Fibroblast of pulmonary artery (primary cell): ENCODE measurements at regions not wholly inside any gene's neighbourhood (a gene's known extent, or its start where the extent isn't known, plus 50 kb on each side); places are given as distances from the start of the nearest gene placed in this dataset.

Experiments
- DNase-seq: peaks from one replicate; pipeline ENCODE4 v3.0.0-alpha.2; 2010; ENCODE audit warnings: low read depth
- H3K4me3 ChIP-seq: replicated peaks from 2 replicates; pipeline ENCODE4 v1.5.1; 2011; ENCODE audit warnings: low read depth, mild to moderate bottlenecking, control low read depth, low read length, moderate library complexity
- TF ChIP-seq, protein P1 (sequence below): IDR thresholded peaks from 2 replicates; pipeline ENCODE4 v1.5.1; 2011; ENCODE audit warnings: mild to moderate bottlenecking, control low read depth, low read length, inconsistent platforms; ENCODE audit errors: missing control alignments

DNA sequence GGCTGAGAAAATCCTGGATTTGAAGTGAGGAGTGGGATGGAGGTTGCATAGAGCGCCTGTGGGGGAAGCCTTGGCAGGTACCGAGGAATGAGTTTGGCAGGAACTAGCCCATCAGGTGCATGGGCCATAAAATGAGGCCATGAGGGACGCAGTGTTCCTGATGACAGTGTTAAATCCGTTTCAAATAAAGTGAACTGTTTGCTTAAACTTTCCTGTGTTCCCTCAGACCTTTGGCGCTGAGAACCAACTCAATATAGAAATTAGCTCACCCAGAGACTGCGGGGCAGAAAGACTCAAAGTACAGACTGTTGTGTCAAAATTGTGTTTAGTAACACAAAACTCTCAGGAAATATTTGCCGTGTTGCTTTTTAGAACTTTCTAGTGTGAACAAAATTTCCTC lies 250.0 kb upstream of the NR3C2 start:
- TF ChIP-seq, protein P1, sequence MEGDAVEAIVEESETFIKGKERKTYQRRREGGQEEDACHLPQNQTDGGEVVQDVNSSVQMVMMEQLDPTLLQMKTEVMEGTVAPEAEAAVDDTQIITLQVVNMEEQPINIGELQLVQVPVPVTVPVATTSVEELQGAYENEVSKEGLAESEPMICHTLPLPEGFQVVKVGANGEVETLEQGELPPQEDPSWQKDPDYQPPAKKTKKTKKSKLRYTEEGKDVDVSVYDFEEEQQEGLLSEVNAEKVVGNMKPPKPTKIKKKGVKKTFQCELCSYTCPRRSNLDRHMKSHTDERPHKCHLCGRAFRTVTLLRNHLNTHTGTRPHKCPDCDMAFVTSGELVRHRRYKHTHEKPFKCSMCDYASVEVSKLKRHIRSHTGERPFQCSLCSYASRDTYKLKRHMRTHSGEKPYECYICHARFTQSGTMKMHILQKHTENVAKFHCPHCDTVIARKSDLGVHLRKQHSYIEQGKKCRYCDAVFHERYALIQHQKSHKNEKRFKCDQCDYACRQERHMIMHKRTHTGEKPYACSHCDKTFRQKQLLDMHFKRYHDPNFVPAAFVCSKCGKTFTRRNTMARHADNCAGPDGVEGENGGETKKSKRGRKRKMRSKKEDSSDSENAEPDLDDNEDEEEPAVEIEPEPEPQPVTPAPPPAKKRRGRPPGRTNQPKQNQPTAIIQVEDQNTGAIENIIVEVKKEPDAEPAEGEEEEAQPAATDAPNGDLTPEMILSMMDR, result no peak
- no peak overlapping the region for H3K4me3 ChIP-seq
- no peak for DNase-seq

DNA sequence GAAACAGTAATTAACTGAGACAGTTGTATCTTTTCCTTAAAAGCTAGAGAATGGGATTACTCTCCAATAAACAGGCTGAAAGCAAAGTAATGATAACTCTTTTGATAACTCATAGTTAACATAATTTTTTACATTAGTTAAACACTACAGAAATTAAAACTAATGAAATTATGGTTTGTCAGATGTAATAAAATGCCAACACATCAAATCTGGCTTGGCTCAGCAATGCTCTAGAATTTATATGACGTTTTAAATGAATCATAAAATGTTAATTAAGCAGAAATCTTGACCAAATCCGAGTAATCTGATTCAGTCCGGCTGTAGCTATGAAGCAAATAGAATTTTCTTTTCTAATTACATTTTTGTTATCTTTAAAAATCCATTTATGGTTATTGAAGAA lies 244.2 kb upstream of the NR3C2 start:
- TF ChIP-seq, protein P1, result no peak
- H3K4me3 ChIP-seq, result no peak overlapping the region
- DNase-seq, result no peak

DNA sequence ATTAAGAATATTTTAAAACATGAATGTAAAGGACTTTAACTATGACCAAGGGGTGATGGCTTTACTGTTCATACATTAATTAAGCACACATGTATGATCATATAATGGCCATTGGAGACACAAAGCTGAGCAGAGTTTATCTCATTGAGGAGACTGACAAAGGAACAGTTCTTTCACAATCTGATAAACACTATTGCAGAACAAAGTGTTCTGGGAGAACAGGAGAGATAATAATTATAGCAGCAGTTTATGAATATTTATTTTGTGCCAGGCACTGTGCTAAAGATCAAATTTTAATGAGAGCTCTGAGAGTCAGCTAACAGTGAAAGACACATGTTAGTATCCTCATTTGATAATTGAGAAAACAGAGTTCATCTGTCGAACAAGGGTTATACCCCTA lies 242.4 kb upstream of the NR3C2 start:
- no peak overlapping the region for H3K4me3 ChIP-seq
- no peak for DNase-seq
- TF ChIP-seq, protein P1, result no peak

DNA sequence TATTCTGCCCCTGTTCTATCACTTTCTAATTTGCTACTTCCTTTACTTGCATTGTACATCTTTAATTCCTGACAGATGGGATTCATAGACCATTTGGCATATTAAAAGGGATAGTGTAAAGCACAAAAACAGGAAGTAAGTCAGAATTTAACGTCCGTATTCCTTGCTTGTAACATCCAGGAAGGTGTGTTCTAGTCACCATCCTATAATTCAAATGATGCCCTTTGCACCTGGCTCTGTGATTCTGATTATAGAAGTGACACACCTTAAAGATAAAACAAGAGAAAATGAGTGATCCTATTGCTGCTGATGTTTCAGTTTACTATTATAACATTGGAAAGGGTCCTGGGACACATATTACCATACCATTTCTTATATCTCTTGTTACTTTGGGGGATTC lies 238.7 kb upstream of the NR3C2 start:
- TF ChIP-seq, protein P1, result no peak
- no peak for DNase-seq
- no peak overlapping the region for H3K4me3 ChIP-seq

GRCh38 chr4:148676344-148676743 lies 234.1 kb upstream of the NR3C2 start:
- no peak for DNase-seq
- H3K4me3 ChIP-seq, result no peak overlapping the region
- TF ChIP-seq, protein P1, result no peak

- H3K4me3 ChIP-seq, result no peak overlapping the region
- TF ChIP-seq, protein P1, result no peak
- no peak for DNase-seq
Observed at GRCh38 chr4:148674876-148675275, 232.7 kb upstream of the NR3C2 start.

GRCh38 chr4:148664636-148665035 lies 222.4 kb upstream of the NR3C2 start:
- TF ChIP-seq, protein P1, result no peak
- DNase-seq, result no peak
- no peak overlapping the region for H3K4me3 ChIP-seq
